MCF 10A (cell line): ENCODE measurements at regions not wholly inside any gene's neighbourhood (a gene's known extent, or its start where the extent isn't known, plus 50 kb on each side); places are given as distances from the start of the nearest gene placed in this dataset.

Experiments
- BruUV-seq: library from RNA; stranded (reverse); fragments of 400-500 nt; replicated peaks from 2 replicates; lab custom pipeline; 2021; lab: Mats Ljungman, UMichigan
- CTCF ChIA-PET: fragments of 300-600 bp; sonication (Branson Sonifier 250); formaldehyde crosslinking; extraction: SDS; loops from one replicate; lab custom pipeline; 2021; ENCODE audit warnings: antibody characterized with exemption, inconsistent platforms; lab: Yijun Ruan, JAX
- POLR2A ChIA-PET: fragments of 300-600, 350-650 bp; sonication (Branson Sonifier 250); formaldehyde crosslinking; extraction: SDS; loops from one replicate; lab custom pipeline; 2020; ENCODE audit warnings: antibody characterized with exemption, inconsistent platforms; lab: Yijun Ruan, JAX
- DNase-seq: peaks from one replicate; pipeline ENCODE4 v3.0.0-alpha.2; 2018; ENCODE audit not compliant: unreplicated experiment
- H3K27ac Mint-ChIP-seq: one replicate; pipeline ENCODE4 v1.8.0; 2022; ENCODE audit warnings: mild to moderate bottlenecking, low read depth, mixed read lengths; ENCODE audit not compliant: unreplicated experiment
- H3K27me3 Mint-ChIP-seq: one replicate; pipeline ENCODE4 v1.8.0; 2022; ENCODE audit warnings: mixed read lengths; ENCODE audit not compliant: insufficient read depth, unreplicated experiment
- H3K36me3 Mint-ChIP-seq: one replicate; pipeline ENCODE4 v1.8.0; 2022; ENCODE audit warnings: mild to moderate bottlenecking, moderate library complexity, mixed read lengths; ENCODE audit not compliant: insufficient read depth, unreplicated experiment
- H3K4me1 Mint-ChIP-seq: one replicate; pipeline ENCODE4 v1.8.0; 2022; ENCODE audit warnings: mixed read lengths; ENCODE audit not compliant: insufficient read depth, unreplicated experiment
- H3K4me3 Mint-ChIP-seq: one replicate; pipeline ENCODE4 v1.8.0; 2022; ENCODE audit warnings: mild to moderate bottlenecking, moderate library complexity, mixed read lengths; ENCODE audit not compliant: unreplicated experiment
- H3K9me3 Mint-ChIP-seq: one replicate; pipeline ENCODE4 v1.8.0; 2022; ENCODE audit warnings: mixed read lengths; ENCODE audit not compliant: unreplicated experiment
- intact Hi-C: fragments of 100-400 bp; cut with micrococcal nuclease; formaldehyde crosslinking; loops from 2 replicates; pipeline ENCODE4 v1.14.1; 2022
- TF ChIP-seq, protein P1 (sequence below): fragments of 200-600 bp; IDR thresholded peaks from one replicate; pipeline ENCODE4 v1.8.0; 2022; ENCODE audit warnings: antibody characterized with exemption, mild to moderate bottlenecking; ENCODE audit not compliant: unreplicated experiment

- H3K36me3 Mint-ChIP-seq: no peaks in the 10 kb centered on the region
- BruUV-seq: no TSS peak
- intact Hi-C loops: no loop called here
- no peak overlapping the region for H3K27ac Mint-ChIP-seq
- peaks cover 6% of the 10 kb centered on the region for H3K4me1 Mint-ChIP-seq
- H3K27me3 Mint-ChIP-seq: peaks cover 14% of the 10 kb centered on the region
- TF ChIP-seq, protein P1, sequence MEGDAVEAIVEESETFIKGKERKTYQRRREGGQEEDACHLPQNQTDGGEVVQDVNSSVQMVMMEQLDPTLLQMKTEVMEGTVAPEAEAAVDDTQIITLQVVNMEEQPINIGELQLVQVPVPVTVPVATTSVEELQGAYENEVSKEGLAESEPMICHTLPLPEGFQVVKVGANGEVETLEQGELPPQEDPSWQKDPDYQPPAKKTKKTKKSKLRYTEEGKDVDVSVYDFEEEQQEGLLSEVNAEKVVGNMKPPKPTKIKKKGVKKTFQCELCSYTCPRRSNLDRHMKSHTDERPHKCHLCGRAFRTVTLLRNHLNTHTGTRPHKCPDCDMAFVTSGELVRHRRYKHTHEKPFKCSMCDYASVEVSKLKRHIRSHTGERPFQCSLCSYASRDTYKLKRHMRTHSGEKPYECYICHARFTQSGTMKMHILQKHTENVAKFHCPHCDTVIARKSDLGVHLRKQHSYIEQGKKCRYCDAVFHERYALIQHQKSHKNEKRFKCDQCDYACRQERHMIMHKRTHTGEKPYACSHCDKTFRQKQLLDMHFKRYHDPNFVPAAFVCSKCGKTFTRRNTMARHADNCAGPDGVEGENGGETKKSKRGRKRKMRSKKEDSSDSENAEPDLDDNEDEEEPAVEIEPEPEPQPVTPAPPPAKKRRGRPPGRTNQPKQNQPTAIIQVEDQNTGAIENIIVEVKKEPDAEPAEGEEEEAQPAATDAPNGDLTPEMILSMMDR: no peak
- no peak overlapping the region for H3K4me3 Mint-ChIP-seq
- no peak for DNase-seq
- no peaks in the 10 kb centered on the region for H3K9me3 Mint-ChIP-seq
- POLR2A ChIA-PET: no interaction called here
- CTCF ChIA-PET: interaction anchor here (0.7 to 2.1 kb wide), 2 partner anchors 11 to 13 kb away, joined by 3 to 6 read pairs; no protein-coding TSS in a partner anchor
Measured at GRCh38 chr5:133742431-133742988, 130.2 kb upstream of the FSTL4 start.

DNA sequence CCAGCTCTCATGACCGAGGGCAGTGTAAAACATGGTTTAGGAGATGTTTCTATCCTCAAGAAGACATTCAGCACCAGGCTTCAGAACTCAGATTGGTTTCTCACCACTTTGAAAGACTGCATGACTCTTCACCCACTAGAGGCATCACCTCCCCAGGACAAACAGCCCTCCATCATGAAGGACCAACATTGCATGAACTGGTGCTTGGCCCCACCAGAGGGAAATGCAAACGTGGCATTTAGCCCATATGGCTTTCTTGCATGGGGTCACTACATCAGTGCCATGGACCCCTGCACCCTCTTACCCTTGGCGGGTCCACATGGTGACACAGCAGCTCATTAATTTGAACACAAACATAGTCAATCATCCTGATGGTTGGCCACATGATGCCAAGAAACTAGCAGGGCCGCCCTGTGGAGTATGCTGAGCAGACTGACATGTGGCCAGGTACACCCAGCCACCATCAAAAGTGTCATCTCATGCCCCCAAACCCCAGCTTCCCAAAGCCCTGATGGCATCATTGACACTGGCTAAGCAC is 129.5 kb upstream of the FSTL4 start:
- H3K4me1 Mint-ChIP-seq: peaks cover 6% of the 10 kb centered on the region
- no peak overlapping the region for H3K27ac Mint-ChIP-seq
- no peak for DNase-seq
- BruUV-seq: no TSS peak
- no peaks in the 10 kb centered on the region for H3K36me3 Mint-ChIP-seq
- H3K9me3 Mint-ChIP-seq: no peaks in the 10 kb centered on the region
- peaks cover 14% of the 10 kb centered on the region for H3K27me3 Mint-ChIP-seq
- ChIA-PET POLR2A (no interaction called here), CTCF (no interaction called here)
- intact Hi-C loops: no loop called here
- TF ChIP-seq, protein P1: no peak
- no peak overlapping the region for H3K4me3 Mint-ChIP-seq

DNA sequence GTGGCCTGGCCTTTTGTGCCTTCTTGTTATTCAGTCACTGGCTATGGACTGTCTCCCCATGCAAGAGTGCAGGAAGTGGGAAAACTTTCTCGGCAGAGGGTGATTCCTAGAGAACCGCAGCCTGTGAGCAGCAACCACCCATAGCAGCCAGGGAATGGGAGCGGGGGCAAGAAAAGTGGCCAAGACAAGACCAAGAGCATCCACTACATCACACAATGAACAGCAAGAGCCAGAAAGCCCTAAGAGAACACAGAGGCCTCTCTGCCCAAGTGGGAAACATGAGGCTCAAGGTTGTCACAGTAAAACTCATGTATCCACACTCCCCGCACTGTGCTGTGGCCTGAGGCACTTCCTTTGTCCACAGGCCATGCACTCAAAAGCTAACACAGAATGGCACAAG is 129.1 kb upstream of the FSTL4 start:
- no peaks in the 10 kb centered on the region for H3K9me3 Mint-ChIP-seq
- no TSS peak for BruUV-seq
- H3K4me1 Mint-ChIP-seq: peaks cover 6% of the 10 kb centered on the region
- CTCF ChIA-PET: no interaction called here
- no peaks in the 10 kb centered on the region for H3K36me3 Mint-ChIP-seq
- no peak overlapping the region for H3K27ac Mint-ChIP-seq
- POLR2A ChIA-PET: no interaction called here
- TF ChIP-seq, protein P1: no peak
- no peak overlapping the region for H3K4me3 Mint-ChIP-seq
- intact Hi-C loops: no loop called here
- peaks cover 14% of the 10 kb centered on the region for H3K27me3 Mint-ChIP-seq
- DNase-seq: no peak

DNA sequence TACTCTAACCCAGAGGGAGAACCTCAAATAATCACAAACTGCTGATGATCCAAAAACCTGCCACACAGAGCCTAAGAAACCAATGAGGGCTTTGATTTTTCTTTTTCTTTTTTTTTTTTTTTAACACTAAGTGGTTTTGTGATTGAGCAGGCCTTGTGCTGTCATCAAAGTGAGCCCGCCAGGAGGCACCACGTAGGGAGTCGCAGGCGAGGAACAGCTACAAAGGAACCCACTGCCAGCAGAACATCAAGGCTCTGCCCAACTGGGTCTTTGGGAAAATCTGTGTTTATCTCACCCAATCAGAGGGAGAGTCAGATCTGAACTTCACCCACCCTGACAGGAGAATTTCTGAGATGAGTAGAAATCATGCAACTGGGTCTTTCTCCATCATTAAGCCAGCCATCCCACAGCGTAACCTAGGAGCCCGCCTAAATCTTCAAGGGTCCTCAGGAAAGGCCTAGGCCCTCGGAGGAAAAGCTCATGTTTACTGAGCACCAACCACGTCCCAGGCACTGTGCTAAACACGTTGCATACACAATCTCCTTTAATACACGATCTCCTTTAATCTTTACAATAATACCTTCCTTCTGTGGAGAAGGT is 126.9 kb upstream of the FSTL4 start:
- BruUV-seq: no TSS peak
- TF ChIP-seq, protein P1: no peak
- no peak overlapping the region for H3K27ac Mint-ChIP-seq
- H3K4me3 Mint-ChIP-seq: no peak overlapping the region
- no peaks in the 10 kb centered on the region for H3K36me3 Mint-ChIP-seq
- no peak for DNase-seq
- H3K4me1 Mint-ChIP-seq: peaks cover 12% of the 10 kb centered on the region
- H3K27me3 Mint-ChIP-seq: peaks cover 14% of the 10 kb centered on the region
- ChIA-PET CTCF (interaction anchor here (0.6 to 0.7 kb wide), 2 partner anchors 68 to 192 kb away, joined by 3 to 4 read pairs; no protein-coding TSS in a partner anchor), POLR2A (no interaction called here)
- intact Hi-C loops: no loop called here
- no peaks in the 10 kb centered on the region for H3K9me3 Mint-ChIP-seq
